ENCODE measurements at regions not wholly inside any gene's neighbourhood (a gene's known extent, or its start where the extent isn't known, plus 50 kb on each side); places are given as distances from the start of the nearest gene placed in this dataset.

GRCh38 chr6:71466362-71466761 lies 177.8 kb downstream of the OGFRL1 start:
- Histone ChIP-seq H3K27ac (no peak overlapping the region), H3K4me3 (no peak overlapping the region), H3K9me3 (no peaks in the 10 kb centered on the region), H3K36me3 (no peaks in the 10 kb centered on the region), H3K4me1 (no peaks in the 10 kb centered on the region), H3K27me3 (no peaks in the 10 kb centered on the region)
- TF ChIP-seq CTCF (IDR thresholded peaks at IDR 0.05), result no peak
- intact Hi-C loops (cut with DNase I), result no loop called here
- DNase-seq (no peak), ATAC-seq (peak; percentile 52)

GRCh38 chr6:71468038-71468437 lies 179.4 kb downstream of the OGFRL1 start:
- ATAC-seq, result no peak
- no peak for DNase-seq
- Histone ChIP-seq H3K27me3 (no peaks in the 10 kb centered on the region), H3K9me3 (no peaks in the 10 kb centered on the region), H3K4me1 (no peaks in the 10 kb centered on the region), H3K27ac (no peak overlapping the region), H3K4me3 (no peak overlapping the region), H3K36me3 (no peaks in the 10 kb centered on the region)
- TF ChIP-seq CTCF (IDR thresholded peaks at IDR 0.05), result no peak
- intact Hi-C loops (cut with DNase I), result no loop called here

- DNase-seq, result no peak
- H3K27ac ChIP-seq, result peak overlapping the region; percentile 58
- TF ChIP-seq CTCF (IDR thresholded peaks at IDR 0.05), result no peak
- intact Hi-C loops (cut with DNase I), result no loop called here
- H3K4me1 ChIP-seq, result peaks cover 7% of the 10 kb centered on the region
- no peaks in the 10 kb centered on the region for H3K27me3 ChIP-seq
- H3K36me3 ChIP-seq, result no peaks in the 10 kb centered on the region
- H3K4me3 ChIP-seq, result no peak overlapping the region
- ATAC-seq, result peak; percentile 41
- no peaks in the 10 kb centered on the region for H3K9me3 ChIP-seq
Measured at GRCh38 chr6:71468841-71469700, 180.5 kb downstream of the OGFRL1 start.

GRCh38 chr6:71471718-71472117 lies 183.1 kb downstream of the OGFRL1 start:
- ATAC-seq, result no peak
- Histone ChIP-seq H3K9me3 (no peaks in the 10 kb centered on the region), H3K36me3 (no peaks in the 10 kb centered on the region), H3K4me3 (no peak overlapping the region), H3K4me1 (peaks cover 23% of the 10 kb centered on the region), H3K27me3 (no peaks in the 10 kb centered on the region), H3K27ac (no peak overlapping the region)
- intact Hi-C loops (cut with DNase I), result no loop called here
- DNase-seq, result no peak
- TF ChIP-seq CTCF (IDR thresholded peaks at IDR 0.05), result no peak

GRCh38 chr6:71473926-71474325 lies 185.3 kb downstream of the OGFRL1 start:
- no peaks in the 10 kb centered on the region for H3K9me3 ChIP-seq
- H3K4me3 ChIP-seq, result no peak overlapping the region
- H3K36me3 ChIP-seq, result no peaks in the 10 kb centered on the region
- no peaks in the 10 kb centered on the region for H3K27me3 ChIP-seq
- peaks cover 39% of the 10 kb centered on the region for H3K4me1 ChIP-seq
- peak overlapping the region; percentile 32 for H3K27ac ChIP-seq
- no peak for TF ChIP-seq CTCF (IDR thresholded peaks at IDR 0.05)
- intact Hi-C loops (cut with DNase I), result no loop called here
- DNase-seq (peak; percentile 69), ATAC-seq (peak; percentile 90)

Measured in upper lobe of right lung (tissue), 1 donor.